HG03575 (cell line): ENCODE measurements at regions not wholly inside any gene's neighbourhood (a gene's known extent, or its start where the extent isn't known, plus 50 kb on each side); places are given as distances from the start of the nearest gene placed in this dataset.

Source experiments
- ATAC-seq: cut with Tn5 transposase; IDR thresholded peaks from one replicate; pipeline ENCODE4 v1.9.1; 2021; ENCODE audit not compliant: unreplicated experiment, insufficient number of reproducible peaks, low FRiP score; ENCODE audit errors: extremely low read depth

GRCh38 chr13:77988355-77988754 is 69.7 kb upstream of the EDNRB start:
- no peak for ATAC-seq

- no peak for ATAC-seq
Measured at GRCh38 chr13:77986713-77987112, 68.1 kb upstream of the EDNRB start.

- no peak for ATAC-seq
Measured at GRCh38 chr13:77985866-77986636, 67.4 kb upstream of the EDNRB start.

GRCh38 chr13:77981281-77981881 is 62.8 kb upstream of the EDNRB start:
- ATAC-seq: no peak

- ATAC-seq: no peak
Measured at GRCh38 chr13:77980592-77980991, 62.0 kb upstream of the EDNRB start.

- ATAC-seq: no peak
Measured at GRCh38 chr13:77979721-77980385, 61.2 kb upstream of the EDNRB start.

- ATAC-seq: no peak
Measured at GRCh38 chr13:77975358-77976042, 56.9 kb upstream of the EDNRB start.

- no peak for ATAC-seq
Measured at GRCh38 chr13:77969299-77969698, 50.7 kb upstream of the EDNRB start.
